Activated CD8-positive, alpha-beta T cell treated with anti-CD3 and anti-CD28 coated beads for 36 hours (primary cell): ENCODE measurements at regions not wholly inside any gene's neighbourhood (a gene's known extent, or its start where the extent isn't known, plus 50 kb on each side); places are given as distances from the start of the nearest gene placed in this dataset.
"Not testable (repeated sequence)": the region's sequence is repeated elsewhere in the genome, so short reads cannot be mapped to it uniquely, and the experiment has no call there.

ENCODE experiments used
- ATAC-seq: fragments of 200-7000 bp; cut with Tn5 transposase; one replicate; pipeline ENCODE4 v1.10.0; 2021; ENCODE audit warnings: mild to moderate bottlenecking, moderate library complexity
- CTCF ChIA-PET: fragments of 350-600 bp; sonication (Branson Sonifier 250); formaldehyde crosslinking; loops from one replicate; lab custom pipeline; 2021; ENCODE audit warnings: antibody characterized with exemption; lab: Charles Lee
- POLR2A ChIA-PET: fragments of 350-600 bp; sonication (Branson Sonifier 250); formaldehyde crosslinking; loops from one replicate; lab custom pipeline; 2021; ENCODE audit warnings: antibody characterized with exemption; lab: Charles Lee
- DNase-seq: peaks from one replicate; pipeline ENCODE4 v3.0.0-alpha.2; 2020
- H3K27ac Mint-ChIP-seq: one replicate; pipeline ENCODE4 v1.8.0; 2021; ENCODE audit warnings: mild to moderate bottlenecking, mixed read lengths
- H3K27me3 Mint-ChIP-seq: one replicate; pipeline ENCODE4 v1.8.0; 2021; ENCODE audit warnings: mixed read lengths
- H3K36me3 Mint-ChIP-seq: one replicate; pipeline ENCODE4 v1.8.0; 2021; ENCODE audit warnings: low read depth, mixed read lengths
- H3K4me1 Mint-ChIP-seq: one replicate; pipeline ENCODE4 v1.8.0; 2021; ENCODE audit warnings: low read depth, mixed read lengths
- H3K4me3 Mint-ChIP-seq: one replicate; pipeline ENCODE4 v1.8.0; 2021; ENCODE audit warnings: mild to moderate bottlenecking, moderate library complexity, mixed read lengths
- H3K9me3 Mint-ChIP-seq: one replicate; pipeline ENCODE4 v1.8.0; 2021; ENCODE audit warnings: mixed read lengths
- CTCF ChIP-seq: fragments of 200-600 bp; IDR thresholded peaks from one replicate; pipeline ENCODE4 v1.8.0; 2022; ENCODE audit warnings: antibody characterized with exemption, mild to moderate bottlenecking
- intact Hi-C: fragments of 100-400 bp; cut with micrococcal nuclease; formaldehyde crosslinking; loops from one replicate; pipeline ENCODE4 v1.10.0; 2022

- Mint-ChIP-seq H3K36me3 (no peaks in the 10 kb centered on the region), H3K27ac (no peak overlapping the region), H3K4me3 (no peak overlapping the region), H3K4me1 (no peaks in the 10 kb centered on the region), H3K9me3 (no peaks in the 10 kb centered on the region), H3K27me3 (no peaks in the 10 kb centered on the region)
- ChIA-PET POLR2A (no interaction called here), CTCF (no interaction called here)
- intact Hi-C loops = no loop called here
- no peak for TF ChIP-seq CTCF
- DNase-seq (no peak), ATAC-seq (no peak)
These were observed 279.7 kb downstream of the ZIC1 start for GRCh38 chr3:147688868-147689267.

- TF ChIP-seq CTCF = no peak
- Mint-ChIP-seq H3K4me1 (no peaks in the 10 kb centered on the region), H3K4me3 (no peak overlapping the region), H3K27me3 (no peaks in the 10 kb centered on the region), H3K36me3 (no peaks in the 10 kb centered on the region), H3K27ac (no peak overlapping the region), H3K9me3 (peaks cover 4% of the 10 kb centered on the region)
- POLR2A ChIA-PET = no interaction called here
- ATAC-seq (no peak), DNase-seq (no peak)
- CTCF ChIA-PET = no interaction called here
- intact Hi-C loops = no loop called here
These were observed 290.1 kb downstream of the ZIC1 start for GRCh38 chr3:147699175-147699838.

DNA sequence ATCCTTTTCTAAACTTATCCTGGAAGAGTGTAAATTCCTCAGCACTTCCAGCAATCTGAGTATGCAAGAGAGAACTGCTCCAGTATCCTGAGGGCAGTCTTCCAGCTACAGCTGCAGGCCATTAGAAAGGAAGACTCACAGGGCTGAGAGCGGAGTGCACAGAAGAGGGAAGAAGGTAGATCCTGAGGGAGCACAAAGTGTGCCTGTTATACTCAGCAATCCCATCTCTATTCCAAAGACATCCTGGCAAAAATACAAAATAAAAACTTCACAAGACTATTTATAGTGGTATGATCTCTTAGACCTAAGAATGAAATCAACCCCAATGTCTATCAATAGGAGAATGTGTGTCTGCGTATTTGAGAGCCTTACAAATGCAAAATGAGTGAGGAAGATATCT, 292.0 kb downstream of the ZIC1 start:
- ChIA-PET CTCF (no interaction called here), POLR2A (no interaction called here)
- no peak overlapping the region for H3K4me3 Mint-ChIP-seq
- no peaks in the 10 kb centered on the region for H3K36me3 Mint-ChIP-seq
- DNase-seq (no peak), ATAC-seq (no peak)
- TF ChIP-seq CTCF = no peak
- H3K9me3 Mint-ChIP-seq = peaks cover 2% of the 10 kb centered on the region
- no peaks in the 10 kb centered on the region for H3K27me3 Mint-ChIP-seq
- no peak overlapping the region for H3K27ac Mint-ChIP-seq
- H3K4me1 Mint-ChIP-seq = no peaks in the 10 kb centered on the region
- intact Hi-C loops = no loop called here

DNA sequence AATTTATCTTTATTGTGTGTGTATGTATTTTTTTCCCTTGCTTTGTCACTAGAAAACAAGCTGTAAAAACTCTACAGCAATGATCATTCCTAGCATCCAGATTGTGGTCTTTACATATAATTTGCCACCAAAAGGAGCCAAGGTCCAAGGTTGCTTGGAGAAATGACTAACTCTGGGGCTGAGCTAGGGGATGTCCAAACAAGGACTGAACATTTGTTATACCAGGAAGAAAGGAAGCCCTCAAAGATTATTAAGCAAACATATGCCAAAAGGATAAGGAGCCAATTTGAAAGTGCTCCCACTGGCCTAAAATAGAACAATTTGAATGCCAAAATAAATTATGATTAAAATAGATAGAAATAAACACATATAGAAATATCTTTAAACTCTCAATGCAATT, 293.3 kb downstream of the ZIC1 start:
- DNase-seq (no peak), ATAC-seq (no peak)
- CTCF ChIA-PET = no interaction called here
- intact Hi-C loops = no loop called here
- Mint-ChIP-seq H3K27ac (no peak overlapping the region), H3K9me3 (no peaks in the 10 kb centered on the region), H3K4me3 (no peak overlapping the region), H3K36me3 (no peaks in the 10 kb centered on the region), H3K4me1 (no peaks in the 10 kb centered on the region), H3K27me3 (no peaks in the 10 kb centered on the region)
- TF ChIP-seq CTCF = no peak
- POLR2A ChIA-PET = no interaction called here

- DNase-seq (no peak), ATAC-seq (no peak)
- Mint-ChIP-seq H3K27ac (no peak overlapping the region), H3K36me3 (no peaks in the 10 kb centered on the region), H3K4me3 (no peak overlapping the region), H3K4me1 (no peaks in the 10 kb centered on the region), H3K9me3 (no peaks in the 10 kb centered on the region), H3K27me3 (no peaks in the 10 kb centered on the region)
- CTCF ChIA-PET = no interaction called here
- intact Hi-C loops = no loop called here
- POLR2A ChIA-PET = no interaction called here
- no peak for TF ChIP-seq CTCF
These were observed 296.5 kb downstream of the ZIC1 start for GRCh38 chr3:147705651-147706051.

DNA sequence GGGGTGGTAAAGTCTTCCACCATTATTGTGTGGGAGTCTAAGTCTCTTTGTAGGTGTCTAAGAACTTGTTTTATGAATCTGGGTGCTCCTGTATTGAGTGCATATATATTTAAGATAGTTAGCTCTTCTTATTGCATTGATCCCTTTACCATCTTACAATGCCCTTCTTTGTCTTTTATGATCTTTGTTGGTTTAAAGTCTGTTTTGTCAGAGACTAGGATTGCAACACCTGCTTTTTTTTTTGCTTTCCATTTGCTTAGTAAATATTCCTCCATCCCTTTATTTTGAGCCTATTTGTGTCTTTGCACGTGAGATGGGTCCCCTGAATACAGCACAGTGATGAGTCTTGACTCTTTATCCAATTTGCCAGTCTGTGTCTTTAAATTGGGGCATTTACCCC, 301.6 kb downstream of the ZIC1 start:
- CTCF ChIA-PET, H3K27me3 Mint-ChIP-seq, H3K4me3 Mint-ChIP-seq, H3K27ac Mint-ChIP-seq, H3K36me3 Mint-ChIP-seq, ATAC-seq, DNase-seq, H3K9me3 Mint-ChIP-seq, H3K4me1 Mint-ChIP-seq, intact Hi-C loops, POLR2A ChIA-PET: not testable (repeated sequence)
